Ovary (tissue), 7 donors: ENCODE measurements at regions not wholly inside any gene's neighbourhood (a gene's known extent, or its start where the extent isn't known, plus 50 kb on each side); places are given as distances from the start of the nearest gene placed in this dataset.

Source experiments
- DNase-seq, 5 donors: peaks; one replicate each; pipeline ENCODE4 v3.0.0-alpha.2; 2019 to 2020
- H3K27ac ChIP-seq, 2 donors: fragments of 200-600 bp; one replicate each; pipeline versions ENCODE4 v1.5.1 to v1.8.0; 2019 to 2022
- H3K27me3 ChIP-seq: fragments of 200-600 bp; one replicate; pipeline ENCODE4 v1.8.0; 2022
- H3K36me3 ChIP-seq: fragments of 200-600 bp; sonication (generic); one replicate; pipeline ENCODE4 v1.5.1; 2019
- H3K4me1 ChIP-seq: one replicate; pipeline ENCODE4 v1.8.1; 2013; ENCODE audit warnings: mild to moderate bottlenecking, moderate library complexity; ENCODE audit not compliant: insufficient read depth
- H3K4me3 ChIP-seq: fragments of 200-600 bp; sonication (generic); one replicate; pipeline ENCODE4 v1.5.1; 2017
- H3K9me3 ChIP-seq, 2 donors: fragments of 200-600 bp in 1 of 2; sonication (generic) in 1 of 2; one replicate each; pipeline versions ENCODE4 v1.5.1 to v1.8.1; 2013 to 2019; ENCODE audit warnings: mild to moderate bottlenecking in 1 of 2, moderate library complexity in 1 of 2
- EP300 ChIP-seq: sonication (generic); formaldehyde crosslinking; IDR thresholded peaks from one replicate; pipeline ENCODE4 v1.6.1; 2017; ENCODE audit warnings: antibody characterized with exemption
- POLR2A ChIP-seq: fragments of 450-650 bp; IDR thresholded peaks from one replicate; pipeline ENCODE4 v1.6.1; 2017; ENCODE audit warnings: antibody characterized with exemption, mild to moderate bottlenecking, moderate library complexity
- WGBS, 3 donors: extraction: QIAGEN DNeasy Blood & Tissue Kit in 1 of 3; methylation state at CpG; one replicate each; pipeline versions ENCODE4 v1.1.5 to v1.1.7; 2013 to 2017; 5-methylcytosine and 5-hydroxymethylcytosine counted together
- intact Hi-C, 4 donors: fragments of 100-400 bp; cut with DNase I; formaldehyde crosslinking; loops; one replicate each; pipeline versions ENCODE4 v1.11.0 to v1.15.1; 2022 to 2023
- TF ChIP-seq, protein P1 (sequence below), 3 donors: fragments of 450-650 bp in 2 of 3; fragments of 200-600 bp in 1 of 3; IDR thresholded peaks; one replicate each; pipeline versions ENCODE4 v1.5.1 to v1.8.0; 2016 to 2022; ENCODE audit warnings: antibody characterized with exemption in 3 of 3, mild to moderate bottlenecking in 1 of 3
- donor health status: DM: no; HTN: no; CAD: no; lungs with moderate emphysema.
- donor health status: DM: no; HTN: no; CAD: no.
- donor health status: Bipolar disorder and iron deficiency.
- donor health status: DM: no; HTN: no; CAD: no.
- donor health status: DM: yes; HTN: yes; CAD: no.

DNA sequence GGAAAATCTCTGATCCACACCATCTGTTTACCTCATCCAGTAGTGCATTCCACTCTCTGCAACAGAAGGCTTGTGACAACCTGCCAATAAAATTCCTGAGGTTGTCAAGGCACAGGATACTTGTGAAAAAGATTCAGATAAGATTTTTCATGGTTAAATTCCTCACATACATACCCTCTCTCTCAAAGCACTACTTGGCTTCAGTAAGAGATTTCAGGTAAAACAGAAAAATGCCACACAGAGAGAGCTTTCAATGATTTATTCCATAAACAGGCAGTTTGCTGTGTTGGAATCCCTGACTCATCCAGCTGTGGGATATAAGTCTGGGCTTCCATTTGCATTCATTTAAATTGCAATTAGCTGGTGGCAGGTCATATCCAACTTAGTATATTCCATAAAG is 99.7 kb upstream of the CAV2 start:
- Histone ChIP-seq H3K9me3 (no peaks in the 10 kb centered on the region), H3K36me3 (no peaks in the 10 kb centered on the region), H3K27me3 (no peaks in the 10 kb centered on the region), H3K4me3 (no peak overlapping the region), H3K4me1 (peaks cover 3% of the 10 kb centered on the region), H3K27ac (no peak overlapping the region)
- TF ChIP-seq, protein P1, sequence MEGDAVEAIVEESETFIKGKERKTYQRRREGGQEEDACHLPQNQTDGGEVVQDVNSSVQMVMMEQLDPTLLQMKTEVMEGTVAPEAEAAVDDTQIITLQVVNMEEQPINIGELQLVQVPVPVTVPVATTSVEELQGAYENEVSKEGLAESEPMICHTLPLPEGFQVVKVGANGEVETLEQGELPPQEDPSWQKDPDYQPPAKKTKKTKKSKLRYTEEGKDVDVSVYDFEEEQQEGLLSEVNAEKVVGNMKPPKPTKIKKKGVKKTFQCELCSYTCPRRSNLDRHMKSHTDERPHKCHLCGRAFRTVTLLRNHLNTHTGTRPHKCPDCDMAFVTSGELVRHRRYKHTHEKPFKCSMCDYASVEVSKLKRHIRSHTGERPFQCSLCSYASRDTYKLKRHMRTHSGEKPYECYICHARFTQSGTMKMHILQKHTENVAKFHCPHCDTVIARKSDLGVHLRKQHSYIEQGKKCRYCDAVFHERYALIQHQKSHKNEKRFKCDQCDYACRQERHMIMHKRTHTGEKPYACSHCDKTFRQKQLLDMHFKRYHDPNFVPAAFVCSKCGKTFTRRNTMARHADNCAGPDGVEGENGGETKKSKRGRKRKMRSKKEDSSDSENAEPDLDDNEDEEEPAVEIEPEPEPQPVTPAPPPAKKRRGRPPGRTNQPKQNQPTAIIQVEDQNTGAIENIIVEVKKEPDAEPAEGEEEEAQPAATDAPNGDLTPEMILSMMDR (IDR thresholded peaks at IDR 0.05): no peak
- TF ChIP-seq EP300: no peak
- no peak for TF ChIP-seq POLR2A
- DNase-seq: no peak
- intact Hi-C loops: no loop called here

DNA sequence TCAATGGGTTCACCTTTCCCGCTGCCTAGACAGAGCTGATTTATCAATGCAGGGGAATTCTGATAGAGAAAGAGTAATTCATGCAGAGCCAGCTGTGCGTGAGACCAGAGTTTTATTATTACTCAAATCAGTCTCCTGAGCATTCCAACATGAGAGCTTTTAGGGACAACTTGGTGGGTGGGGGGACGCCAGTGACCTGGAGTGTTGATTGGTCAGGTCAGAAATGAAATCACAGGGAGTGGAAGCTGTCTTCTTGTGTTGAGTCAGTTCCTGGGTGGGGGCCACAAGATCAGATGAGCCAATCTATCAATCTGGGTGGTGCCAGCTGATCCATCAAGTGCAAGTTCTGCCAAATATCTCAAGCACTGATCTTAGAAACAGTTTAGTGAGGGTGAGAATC is 99.0 kb upstream of the CAV2 start:
- Histone ChIP-seq H3K4me1 (peaks cover under 1% of the 10 kb centered on the region), H3K27me3 (no peaks in the 10 kb centered on the region), H3K4me3 (no peak overlapping the region), H3K27ac (no peak overlapping the region), H3K36me3 (no peaks in the 10 kb centered on the region), H3K9me3 (no peaks in the 10 kb centered on the region)
- intact Hi-C loops: no loop called here
- no peak for DNase-seq
- TF ChIP-seq, protein P1 (IDR thresholded peaks at IDR 0.05): no peak
- no peak for TF ChIP-seq EP300
- no peak for TF ChIP-seq POLR2A
- 95 to 99% (median 97%) methylated on average over 3 of the region's 3 CpGs for WGBS, 3 donors

DNA sequence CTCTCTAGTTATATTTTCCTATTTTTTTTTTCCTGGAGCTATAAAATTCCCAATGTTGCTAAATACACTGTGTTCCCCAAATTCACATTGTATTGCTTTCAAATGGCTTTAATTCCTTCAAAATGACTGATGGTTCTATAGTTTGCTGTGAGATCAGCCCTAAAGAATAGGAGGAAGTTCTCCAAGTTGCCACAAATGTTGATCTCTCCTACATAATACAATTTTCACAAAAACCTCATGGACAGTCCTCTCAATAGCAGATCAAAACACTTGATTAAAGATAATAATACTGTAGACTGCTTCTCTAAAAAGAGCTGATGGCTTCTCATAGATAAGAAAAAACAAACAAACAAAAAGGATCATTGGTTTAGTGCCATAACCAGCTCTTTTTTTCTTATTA is 97.8 kb upstream of the CAV2 start:
- Histone ChIP-seq H3K9me3 (no peaks in the 10 kb centered on the region), H3K36me3 (no peaks in the 10 kb centered on the region), H3K4me3 (no peak overlapping the region), H3K4me1 (no peaks in the 10 kb centered on the region), H3K27me3 (no peaks in the 10 kb centered on the region), H3K27ac (no peak overlapping the region)
- intact Hi-C loops: no loop called here
- TF ChIP-seq, protein P1 (IDR thresholded peaks at IDR 0.05): no peak
- TF ChIP-seq EP300: no peak
- no peak for TF ChIP-seq POLR2A
- no peak for DNase-seq

DNA sequence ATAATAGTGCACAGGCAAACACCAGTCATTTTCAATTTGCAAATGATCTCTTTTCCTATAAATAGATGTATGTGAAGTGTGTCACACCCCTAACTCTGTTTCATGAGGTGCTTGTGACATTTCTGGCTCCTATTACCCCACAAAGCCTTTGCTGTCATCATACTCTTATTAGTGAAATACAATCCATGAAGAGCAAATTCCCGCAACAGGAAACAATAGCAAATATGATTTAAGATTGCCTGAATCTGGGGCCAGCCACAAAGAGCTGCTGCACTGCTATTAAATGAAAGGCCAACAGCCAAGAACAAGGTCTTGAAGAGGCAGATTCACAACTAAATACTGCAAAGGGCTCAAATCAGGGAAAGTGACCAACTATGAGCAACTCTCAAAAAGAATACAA is 96.3 kb upstream of the CAV2 start:
- Histone ChIP-seq H3K27ac (no peak overlapping the region), H3K36me3 (no peaks in the 10 kb centered on the region), H3K27me3 (no peaks in the 10 kb centered on the region), H3K4me1 (no peaks in the 10 kb centered on the region), H3K9me3 (no peaks in the 10 kb centered on the region), H3K4me3 (no peak overlapping the region)
- intact Hi-C loops: no loop called here
- no peak for TF ChIP-seq POLR2A
- no peak for TF ChIP-seq EP300
- TF ChIP-seq, protein P1 (IDR thresholded peaks at IDR 0.05): no peak
- WGBS, 3 donors: 73 to 100% (median 84%) methylated on average over 1 of the region's 1 CpG
- DNase-seq: no peak

DNA sequence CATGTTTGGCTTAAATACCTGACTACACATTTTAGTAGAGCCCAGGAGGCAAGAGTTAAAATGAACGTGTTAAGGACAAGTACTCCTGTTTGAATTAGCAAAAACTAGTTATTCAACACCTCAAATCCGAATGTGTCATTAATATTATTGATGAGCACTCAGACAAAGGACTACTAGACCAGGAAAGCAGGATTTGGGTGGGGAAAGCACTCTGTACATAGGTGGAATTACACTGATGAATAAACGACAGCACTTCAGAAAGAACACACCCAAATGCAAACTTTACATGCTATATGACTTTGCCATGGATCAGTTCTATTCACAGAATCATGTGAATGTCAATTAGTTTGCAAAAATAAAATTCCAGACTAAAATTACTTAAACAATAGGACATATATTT is 95.1 kb upstream of the CAV2 start:
- Histone ChIP-seq H3K4me3 (no peak overlapping the region), H3K27ac (no peak overlapping the region), H3K27me3 (no peaks in the 10 kb centered on the region), H3K36me3 (no peaks in the 10 kb centered on the region), H3K9me3 (no peaks in the 10 kb centered on the region), H3K4me1 (no peaks in the 10 kb centered on the region)
- no peak for DNase-seq
- 88 to 92% (median 89%) methylated on average over 3 of the region's 3 CpGs for WGBS, 3 donors
- TF ChIP-seq POLR2A: no peak
- TF ChIP-seq, protein P1 (IDR thresholded peaks at IDR 0.05): no peak
- TF ChIP-seq EP300: no peak
- intact Hi-C loops: no loop called here
